ENCODE measurements at regions not wholly inside any gene's neighbourhood (a gene's known extent, or its start where the extent isn't known, plus 50 kb on each side); places are given as distances from the start of the nearest gene placed in this dataset.

- peak in 1 of 2 donors; percentile 14 for DNase-seq (ENCODE audit: low spot score in 2 of 2)
- no peaks in the 10 kb centered on the region for H3K9me3 ChIP-seq
- WGBS, 2 donors = 39 to 49% methylated on average over 3 of the region's 3 CpGs
Observed at GRCh38 chr11:42311514-42311913, 852.1 kb upstream of the LRRC4C start.

DNA sequence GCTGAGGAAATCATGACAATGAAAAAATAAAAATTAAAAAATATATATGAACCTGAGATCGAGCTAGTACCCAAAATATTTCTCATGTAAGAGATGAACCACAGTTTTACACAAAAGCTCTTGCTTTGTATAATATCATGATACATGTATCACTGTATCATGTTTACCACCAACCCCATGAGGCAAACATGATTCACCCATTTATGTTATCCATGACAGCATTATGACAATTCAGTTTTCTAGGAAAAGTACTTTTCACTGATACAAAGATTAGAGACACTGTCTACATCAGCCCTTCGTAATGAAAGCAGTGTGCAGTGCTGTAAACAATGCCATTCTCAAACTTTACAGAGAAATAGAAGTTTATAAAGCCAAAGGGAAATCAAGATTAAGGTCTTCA, 852.5 kb upstream of the LRRC4C start:
- WGBS, 2 donors = 46 to 67% methylated on average over 2 of the region's 2 CpGs
- no peaks in the 10 kb centered on the region for H3K36me3 ChIP-seq

More at GRCh38 chr11:42311514-42311913, 852.1 kb upstream of the LRRC4C start:
- Histone ChIP-seq H3K27me3 (no peaks in the 10 kb centered on the region), H3K36me3 (no peaks in the 10 kb centered on the region), H3K4me3 (no peak overlapping the region), H3K27ac (no peak overlapping the region), H3K4me1 (no peaks in the 10 kb centered on the region)
- TF ChIP-seq EP300 (IDR thresholded peaks at IDR 0.05) (no peak), POLR2A (IDR thresholded peaks at IDR 0.05) (no peak)
- TF ChIP-seq, protein P1, sequence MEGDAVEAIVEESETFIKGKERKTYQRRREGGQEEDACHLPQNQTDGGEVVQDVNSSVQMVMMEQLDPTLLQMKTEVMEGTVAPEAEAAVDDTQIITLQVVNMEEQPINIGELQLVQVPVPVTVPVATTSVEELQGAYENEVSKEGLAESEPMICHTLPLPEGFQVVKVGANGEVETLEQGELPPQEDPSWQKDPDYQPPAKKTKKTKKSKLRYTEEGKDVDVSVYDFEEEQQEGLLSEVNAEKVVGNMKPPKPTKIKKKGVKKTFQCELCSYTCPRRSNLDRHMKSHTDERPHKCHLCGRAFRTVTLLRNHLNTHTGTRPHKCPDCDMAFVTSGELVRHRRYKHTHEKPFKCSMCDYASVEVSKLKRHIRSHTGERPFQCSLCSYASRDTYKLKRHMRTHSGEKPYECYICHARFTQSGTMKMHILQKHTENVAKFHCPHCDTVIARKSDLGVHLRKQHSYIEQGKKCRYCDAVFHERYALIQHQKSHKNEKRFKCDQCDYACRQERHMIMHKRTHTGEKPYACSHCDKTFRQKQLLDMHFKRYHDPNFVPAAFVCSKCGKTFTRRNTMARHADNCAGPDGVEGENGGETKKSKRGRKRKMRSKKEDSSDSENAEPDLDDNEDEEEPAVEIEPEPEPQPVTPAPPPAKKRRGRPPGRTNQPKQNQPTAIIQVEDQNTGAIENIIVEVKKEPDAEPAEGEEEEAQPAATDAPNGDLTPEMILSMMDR (IDR thresholded peaks at IDR 0.05) = no peak

GRCh38 chr11:42315267-42315666, 855.8 kb upstream of the LRRC4C start:
- no peaks in the 10 kb centered on the region for H3K9me3 ChIP-seq
- H3K4me3 ChIP-seq = no peak overlapping the region
- WGBS, 2 donors = 48 to 66% methylated on average over 1 of the region's 1 CpG
- H3K4me1 ChIP-seq = peaks cover 0 to 10% (median 0%) of the 10 kb centered on the region in 4 donors
- no peak overlapping the region for H3K27ac ChIP-seq
- TF ChIP-seq, protein P1 (IDR thresholded peaks at IDR 0.05) = no peak
- TF ChIP-seq POLR2A (IDR thresholded peaks at IDR 0.05) = no peak
- no peak for TF ChIP-seq EP300 (IDR thresholded peaks at IDR 0.05)
- DNase-seq (ENCODE audit: low spot score in 2 of 2) = no peak
- no peaks in the 10 kb centered on the region for H3K36me3 ChIP-seq
- H3K27me3 ChIP-seq = no peaks in the 10 kb centered on the region

More for the DNA sequence above, 852.5 kb upstream of the LRRC4C start:
- Histone ChIP-seq H3K27ac (no peak overlapping the region), H3K9me3 (no peaks in the 10 kb centered on the region), H3K27me3 (no peaks in the 10 kb centered on the region), H3K4me1 (no peaks in the 10 kb centered on the region), H3K4me3 (no peak overlapping the region)
- TF ChIP-seq, protein P1 (IDR thresholded peaks at IDR 0.05) = no peak
- TF ChIP-seq POLR2A (IDR thresholded peaks at IDR 0.05) (no peak), EP300 (IDR thresholded peaks at IDR 0.05) (no peak)
- DNase-seq (ENCODE audit: low spot score in 2 of 2) = no peak

- no peak for DNase-seq (ENCODE audit: low spot score in 2 of 2)
Observed at GRCh38 chr11:42315846-42316245, 856.4 kb upstream of the LRRC4C start.

DNA sequence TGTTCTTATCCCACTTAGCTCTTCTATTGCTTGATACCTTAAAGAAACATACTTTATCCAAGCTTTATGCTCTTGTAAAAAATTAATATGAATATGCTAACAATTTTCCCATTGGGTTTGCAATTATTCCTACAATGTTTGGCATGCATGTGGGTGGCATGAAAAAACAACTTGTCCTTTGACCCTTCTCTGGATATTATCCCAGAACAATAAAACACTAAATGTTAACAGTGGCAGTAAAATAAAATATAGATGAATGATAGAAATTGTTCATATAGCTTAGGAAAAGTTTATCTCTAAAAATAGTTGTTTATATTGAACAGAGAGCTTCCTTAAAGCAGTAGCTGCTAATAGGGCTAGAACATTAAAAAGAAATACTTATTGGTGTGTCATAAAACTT, 860.5 kb upstream of the LRRC4C start:
- no peak overlapping the region for H3K27ac ChIP-seq
- H3K4me3 ChIP-seq = no peak overlapping the region
- DNase-seq (ENCODE audit: low spot score in 2 of 2) = no peak
- H3K36me3 ChIP-seq = no peaks in the 10 kb centered on the region
- no peaks in the 10 kb centered on the region for H3K9me3 ChIP-seq
- TF ChIP-seq EP300 (IDR thresholded peaks at IDR 0.05) (no peak), POLR2A (IDR thresholded peaks at IDR 0.05) (no peak)
- TF ChIP-seq, protein P1 (IDR thresholded peaks at IDR 0.05) = no peak
- peaks cover 0 to 14% (median 0%) of the 10 kb centered on the region in 4 donors for H3K4me1 ChIP-seq
- H3K27me3 ChIP-seq = no peaks in the 10 kb centered on the region

More at GRCh38 chr11:42315846-42316245, 856.4 kb upstream of the LRRC4C start:
- H3K36me3 ChIP-seq = no peaks in the 10 kb centered on the region
- TF ChIP-seq EP300 (IDR thresholded peaks at IDR 0.05) (no peak), POLR2A (IDR thresholded peaks at IDR 0.05) (no peak)
- TF ChIP-seq, protein P1 (IDR thresholded peaks at IDR 0.05) = no peak
- H3K27me3 ChIP-seq = no peaks in the 10 kb centered on the region
- H3K4me1 ChIP-seq = peaks cover 0 to 14% (median 0%) of the 10 kb centered on the region in 4 donors
- H3K9me3 ChIP-seq = no peaks in the 10 kb centered on the region
- no peak overlapping the region for H3K27ac ChIP-seq
- no peak overlapping the region for H3K4me3 ChIP-seq
- WGBS, 2 donors = 75 to 84% methylated on average over 1 of the region's 1 CpG
